Right lobe of liver (tissue), 4 donors: ENCODE measurements at regions not wholly inside any gene's neighbourhood (a gene's known extent, or its start where the extent isn't known, plus 50 kb on each side); places are given as distances from the start of the nearest gene placed in this dataset.

ENCODE experiments used
- CTCF ChIP-seq, 4 donors: fragments of 200-600 bp in 3 of 4; fragments of 450-650 bp in 1 of 4; IDR thresholded peaks; one replicate each; pipeline versions ENCODE4 v1.5.1 to v1.8.0; 2016 to 2022; ENCODE audit warnings: antibody characterized with exemption in 4 of 4, mild to moderate bottlenecking in 2 of 4
- POLR2A ChIP-seq: fragments of 450-650 bp; IDR thresholded peaks from one replicate; pipeline ENCODE4 v1.6.1; 2017; ENCODE audit warnings: antibody characterized with exemption, mild to moderate bottlenecking
- donor health status: DM: no; HTN: no; CAD: no.
- donor health status: DM: no; HTN: no; CAD: no.
- donor health status: DM: no; HTN: yes; CAD: no.

GRCh38 chr2:172375251-172375650 is 52.1 kb upstream of the ITGA6 start:
- TF ChIP-seq CTCF (IDR thresholded peaks at IDR 0.05) (no peak), POLR2A (no peak)
